OCI-LY7 (cell line): ENCODE measurements at regions not wholly inside any gene's neighbourhood (a gene's known extent, or its start where the extent isn't known, plus 50 kb on each side); places are given as distances from the start of the nearest gene placed in this dataset.

Source experiments
- EZH2phosphoT487 ChIP-seq: fragments of 200-600 bp; sonication (generic); IDR thresholded peaks from 2 replicates; pipeline ENCODE4 v1.6.1; 2018; ENCODE audit warnings: low read depth, borderline replicate concordance, mild to moderate bottlenecking, mixed run types, antibody characterized with exemption, low read length, moderate library complexity, mixed read lengths
- TF ChIP-seq, protein P1 (sequence below): fragments of 200-600 bp; sonication (generic); conservative IDR thresholded peaks from 2 replicates; pipeline ENCODE4 v1.5.1; 2014; ENCODE audit warnings: mild to moderate bottlenecking, antibody characterized with exemption, low read length, moderate library complexity, mixed read lengths

- TF ChIP-seq EZH2phosphoT487: no peak
- TF ChIP-seq, protein P1, sequence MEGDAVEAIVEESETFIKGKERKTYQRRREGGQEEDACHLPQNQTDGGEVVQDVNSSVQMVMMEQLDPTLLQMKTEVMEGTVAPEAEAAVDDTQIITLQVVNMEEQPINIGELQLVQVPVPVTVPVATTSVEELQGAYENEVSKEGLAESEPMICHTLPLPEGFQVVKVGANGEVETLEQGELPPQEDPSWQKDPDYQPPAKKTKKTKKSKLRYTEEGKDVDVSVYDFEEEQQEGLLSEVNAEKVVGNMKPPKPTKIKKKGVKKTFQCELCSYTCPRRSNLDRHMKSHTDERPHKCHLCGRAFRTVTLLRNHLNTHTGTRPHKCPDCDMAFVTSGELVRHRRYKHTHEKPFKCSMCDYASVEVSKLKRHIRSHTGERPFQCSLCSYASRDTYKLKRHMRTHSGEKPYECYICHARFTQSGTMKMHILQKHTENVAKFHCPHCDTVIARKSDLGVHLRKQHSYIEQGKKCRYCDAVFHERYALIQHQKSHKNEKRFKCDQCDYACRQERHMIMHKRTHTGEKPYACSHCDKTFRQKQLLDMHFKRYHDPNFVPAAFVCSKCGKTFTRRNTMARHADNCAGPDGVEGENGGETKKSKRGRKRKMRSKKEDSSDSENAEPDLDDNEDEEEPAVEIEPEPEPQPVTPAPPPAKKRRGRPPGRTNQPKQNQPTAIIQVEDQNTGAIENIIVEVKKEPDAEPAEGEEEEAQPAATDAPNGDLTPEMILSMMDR: no peak
Observed at GRCh38 chr5:74560245-74560644, 80.3 kb downstream of the ENC1 start.
